HG02870 (cell line): ENCODE measurements at regions not wholly inside any gene's neighbourhood (a gene's known extent, or its start where the extent isn't known, plus 50 kb on each side); places are given as distances from the start of the nearest gene placed in this dataset.

Experiments used
- ATAC-seq: cut with Tn5 transposase; IDR thresholded peaks from one replicate; pipeline ENCODE4 v1.9.1; 2021; ENCODE audit warnings: mild to moderate bottlenecking, moderate library complexity; ENCODE audit not compliant: unreplicated experiment

DNA sequence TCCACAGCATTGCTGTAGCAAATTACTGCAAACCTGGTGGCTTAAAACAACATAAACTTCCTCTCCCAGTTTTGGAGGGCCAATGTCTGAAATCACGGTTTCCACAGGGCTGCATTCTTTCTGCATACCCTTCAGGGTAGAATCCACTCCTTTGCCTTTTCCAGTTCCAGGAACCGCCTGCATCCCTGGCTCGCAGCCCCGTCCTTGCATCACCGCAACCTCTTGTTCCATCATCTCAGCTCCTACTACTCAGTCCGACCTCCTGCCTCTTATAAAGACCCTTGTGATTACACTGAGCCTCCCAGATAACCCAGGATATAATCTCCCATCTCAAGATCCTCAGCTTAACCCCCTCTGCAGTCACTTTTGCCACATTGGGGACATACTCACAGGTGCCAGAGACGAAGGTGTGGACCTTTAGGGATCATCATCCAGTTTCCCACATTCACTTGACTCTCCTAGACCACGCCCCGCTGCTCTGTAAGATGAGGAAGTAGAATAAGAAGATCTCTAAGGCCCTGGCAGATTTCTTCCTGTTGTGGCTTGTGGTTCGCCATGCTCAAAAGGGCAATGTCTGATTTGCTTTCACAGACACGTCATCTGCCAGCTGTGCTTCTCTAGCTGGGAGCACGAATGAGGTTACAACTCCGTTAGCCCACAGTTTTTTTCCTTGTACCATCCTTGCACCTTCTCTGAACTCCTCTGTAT lies 103.6 kb upstream of the AGAP1 start:
- no peak for ATAC-seq

DNA sequence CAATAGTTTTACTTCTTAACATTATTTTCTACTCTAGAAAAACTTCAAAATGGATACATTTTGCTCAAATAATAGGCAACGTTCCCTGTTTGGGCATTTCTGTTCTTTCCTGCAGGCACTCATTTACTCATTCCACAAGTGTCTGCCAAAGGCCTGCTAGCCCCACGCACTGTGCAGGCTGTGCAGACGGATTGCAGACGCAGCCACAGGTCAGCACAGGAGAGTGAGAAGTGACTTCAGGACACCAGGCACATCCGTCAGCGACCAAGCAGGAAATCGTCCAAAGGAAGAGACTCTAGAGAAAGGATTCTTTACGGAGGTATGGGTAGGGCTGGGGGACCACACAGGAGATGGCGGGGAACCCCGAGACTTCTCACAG lies 103.0 kb upstream of the AGAP1 start:
- ATAC-seq = no peak

DNA sequence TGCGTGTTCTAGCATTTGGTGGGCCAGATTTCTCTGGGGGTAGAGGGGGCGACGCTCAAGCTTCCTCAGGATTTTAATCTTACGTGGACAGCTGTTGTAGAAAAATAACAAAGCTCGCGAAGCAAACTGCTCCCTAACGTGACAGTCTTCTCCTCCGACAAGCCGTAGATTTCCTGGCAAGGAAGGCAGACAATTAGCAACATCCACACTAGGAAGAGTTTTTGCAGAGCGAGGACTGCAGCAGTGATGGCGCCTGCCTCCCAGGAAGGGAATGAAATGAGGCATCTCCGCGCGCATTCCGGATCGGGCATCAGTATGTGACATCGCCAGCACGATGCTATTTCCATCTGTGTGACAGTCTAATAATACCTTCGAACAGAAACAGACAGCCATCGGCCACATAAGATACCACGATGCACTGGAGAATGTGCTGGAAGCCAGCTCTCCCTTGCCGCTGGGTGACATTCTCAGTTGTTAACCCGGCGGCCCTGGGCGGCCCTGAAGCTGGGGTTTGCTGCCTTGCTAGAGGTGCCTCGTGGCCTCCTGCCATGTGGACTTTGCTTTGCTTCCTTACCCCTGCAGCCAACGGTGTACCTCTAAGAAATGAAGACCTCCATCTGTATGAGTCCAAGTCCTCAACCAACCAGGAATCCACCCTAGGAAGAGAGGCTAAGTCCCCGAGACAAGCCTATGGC lies 101.8 kb upstream of the AGAP1 start:
- no peak for ATAC-seq

DNA sequence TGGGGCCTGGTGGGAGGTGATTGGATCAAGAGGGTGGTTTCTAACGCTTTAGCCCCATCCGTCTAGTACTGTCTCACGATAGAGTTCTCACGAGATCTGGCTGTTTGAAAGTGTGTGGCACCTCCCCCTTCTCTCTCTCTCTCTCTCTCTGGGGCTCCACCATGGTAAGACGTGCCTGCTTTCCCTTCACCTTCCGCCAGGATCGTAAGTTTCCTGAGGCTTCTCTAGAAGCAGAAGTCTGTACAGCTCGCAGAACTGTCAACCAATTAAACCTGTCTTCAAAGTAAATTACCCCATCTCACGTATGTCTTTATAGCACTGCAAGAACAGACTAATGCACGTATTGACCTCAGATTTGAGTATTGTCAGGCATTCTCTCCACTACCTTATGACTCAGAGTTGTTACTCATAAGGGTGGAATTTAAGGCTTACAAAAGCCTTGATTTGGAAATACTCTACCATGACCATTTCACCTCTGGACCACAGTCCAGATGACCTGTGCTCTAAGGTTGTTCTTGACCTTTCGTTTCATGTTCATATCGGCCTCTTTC lies 99.5 kb upstream of the AGAP1 start:
- no peak for ATAC-seq

DNA sequence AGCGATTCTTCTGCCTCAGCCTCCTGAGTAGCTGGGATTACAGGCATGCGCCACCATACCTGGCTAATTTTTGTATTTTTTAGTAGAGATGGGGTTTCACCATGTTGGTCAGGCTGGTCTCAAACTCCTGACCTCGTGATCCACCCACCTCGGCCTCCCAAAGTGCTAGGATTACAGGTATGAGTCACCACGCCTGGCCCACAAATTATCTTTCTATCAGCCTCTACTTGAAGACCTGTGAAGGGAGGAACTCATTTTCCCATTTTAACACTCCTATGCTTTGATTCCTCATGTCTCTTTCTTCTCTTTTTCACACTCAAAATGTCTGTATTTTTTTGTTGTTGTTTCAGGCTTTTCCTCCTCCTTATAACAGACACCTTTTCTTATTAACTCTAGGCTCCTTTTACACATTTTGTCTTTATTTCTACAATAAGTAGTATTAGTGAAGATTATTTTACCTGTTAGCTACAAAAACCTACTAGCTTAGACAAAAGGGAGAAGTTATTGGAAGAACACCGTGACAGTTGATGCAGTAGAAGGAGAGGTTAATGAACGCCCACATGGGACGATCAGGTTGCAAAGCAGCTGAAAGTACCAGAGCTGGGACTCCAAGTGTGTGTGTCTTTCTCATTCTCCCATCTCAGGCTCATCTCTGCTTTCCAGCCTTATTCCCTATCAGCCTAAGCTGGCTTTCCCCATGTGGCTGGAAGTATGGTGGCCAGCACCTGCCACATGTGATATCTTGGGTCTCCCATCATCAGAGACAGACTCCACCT lies 97.6 kb upstream of the AGAP1 start:
- no peak for ATAC-seq

DNA sequence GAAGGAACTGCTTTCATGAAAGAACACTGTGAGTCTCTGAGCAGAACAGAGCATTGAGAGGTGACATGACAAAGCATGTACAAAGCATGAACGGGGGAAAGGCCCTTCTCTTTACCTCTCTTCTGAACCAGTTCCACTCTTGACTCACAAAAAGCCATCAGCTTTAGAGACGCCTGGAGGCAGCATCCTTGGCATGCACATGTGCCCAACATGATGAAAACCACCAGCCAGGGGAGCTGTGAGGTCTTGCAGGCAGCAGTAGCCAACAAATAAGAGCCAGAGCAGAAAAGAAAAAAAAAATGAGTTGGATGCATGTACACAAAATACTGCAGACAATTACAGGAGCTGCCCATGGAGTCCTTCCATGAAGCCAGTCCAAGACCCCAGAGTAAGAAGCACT lies 95.5 kb upstream of the AGAP1 start:
- ATAC-seq = no peak

DNA sequence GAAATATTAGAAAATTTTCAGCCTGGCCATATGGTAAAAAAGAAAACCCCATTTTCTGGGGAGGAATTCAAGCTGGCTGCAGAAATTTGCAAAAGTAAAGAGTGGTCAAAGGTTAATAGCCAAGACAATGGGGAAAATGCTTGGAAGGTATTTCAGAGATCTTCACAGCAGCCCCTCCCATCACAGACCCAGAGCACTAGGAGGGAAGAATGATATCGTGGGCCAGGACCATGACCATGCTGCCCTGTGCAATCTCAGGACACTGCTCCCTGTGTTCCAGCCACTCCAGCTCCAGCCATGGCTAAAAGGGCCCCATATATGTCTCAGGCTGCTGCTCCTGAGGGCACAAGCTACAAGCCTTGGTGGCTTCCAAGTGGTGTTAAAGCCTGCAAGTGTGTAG lies 93.9 kb upstream of the AGAP1 start:
- ATAC-seq = no peak

DNA sequence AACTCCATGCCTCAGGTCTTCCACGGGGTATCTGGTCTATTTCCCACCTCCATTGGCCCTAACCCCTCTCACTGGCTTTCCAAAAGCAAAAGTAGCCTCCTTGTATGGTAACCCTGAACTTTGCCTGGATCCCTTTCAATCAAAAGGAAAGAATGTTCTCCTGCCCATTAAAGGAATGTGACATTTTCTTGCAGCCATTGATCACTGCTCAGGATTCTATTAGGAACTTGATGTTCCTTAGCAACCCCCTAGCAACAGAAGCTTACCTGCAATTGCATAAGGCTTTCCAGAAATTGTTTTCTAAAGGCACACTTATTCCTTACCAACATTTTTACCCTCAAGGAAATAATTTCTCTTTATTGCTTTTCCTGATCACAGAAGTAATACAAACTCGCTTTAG lies 91.4 kb upstream of the AGAP1 start:
- no peak for ATAC-seq

DNA sequence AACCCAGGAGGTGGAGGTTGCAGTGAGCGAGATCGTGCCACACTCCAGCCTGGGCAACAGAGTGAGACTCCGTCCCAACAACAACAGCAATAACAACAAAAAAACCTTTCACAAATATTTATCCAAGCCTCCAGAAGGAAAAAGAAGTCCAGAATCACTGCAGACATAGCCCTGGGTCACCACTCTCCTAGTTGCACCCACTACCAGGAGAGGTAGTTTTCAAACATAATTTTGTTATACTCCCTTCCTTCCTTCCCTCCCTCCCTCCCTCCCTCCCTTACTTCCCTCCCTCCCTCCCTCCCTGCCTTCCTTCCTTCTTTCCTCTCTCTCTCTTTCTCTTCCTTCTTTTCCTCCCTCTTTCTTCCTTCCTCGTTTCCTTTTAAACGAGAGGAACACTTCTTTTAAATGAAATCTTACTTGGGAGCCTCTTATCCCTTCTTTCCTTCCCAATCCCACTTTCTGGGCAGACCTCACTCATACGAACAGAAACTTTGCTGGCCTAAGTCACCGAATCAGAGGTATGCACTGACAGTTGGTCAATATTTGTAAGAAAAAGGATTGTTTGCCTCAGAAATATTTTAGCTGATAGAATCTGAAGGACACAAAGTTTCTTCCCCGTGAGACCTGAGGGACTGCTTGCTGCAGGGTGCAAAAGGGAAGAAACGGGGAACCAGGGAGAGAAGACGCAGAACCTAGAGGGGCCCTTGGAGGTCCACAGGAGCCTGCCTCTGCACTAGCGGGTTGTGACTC lies 88.1 kb upstream of the AGAP1 start:
- no peak for ATAC-seq

DNA sequence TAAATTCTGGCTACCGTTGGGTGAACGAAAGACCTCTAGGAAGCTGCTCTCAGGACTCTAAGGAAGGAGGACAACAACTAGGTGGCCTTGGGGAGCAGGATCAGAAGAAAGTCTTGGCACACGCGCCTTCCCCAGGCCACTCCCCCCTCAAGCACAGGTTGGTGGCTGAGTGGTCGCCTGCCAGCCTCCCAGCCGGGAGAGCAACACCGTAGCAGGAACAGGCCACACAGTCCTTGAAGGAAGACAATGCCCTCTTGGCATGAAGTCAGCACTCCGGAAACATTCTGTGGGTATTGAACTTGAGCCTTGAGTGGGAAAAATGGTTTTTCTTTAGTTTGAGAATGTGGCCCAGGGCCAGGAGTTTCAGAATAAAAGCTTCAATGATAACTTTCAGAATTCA lies 87.4 kb upstream of the AGAP1 start:
- ATAC-seq = no peak

DNA sequence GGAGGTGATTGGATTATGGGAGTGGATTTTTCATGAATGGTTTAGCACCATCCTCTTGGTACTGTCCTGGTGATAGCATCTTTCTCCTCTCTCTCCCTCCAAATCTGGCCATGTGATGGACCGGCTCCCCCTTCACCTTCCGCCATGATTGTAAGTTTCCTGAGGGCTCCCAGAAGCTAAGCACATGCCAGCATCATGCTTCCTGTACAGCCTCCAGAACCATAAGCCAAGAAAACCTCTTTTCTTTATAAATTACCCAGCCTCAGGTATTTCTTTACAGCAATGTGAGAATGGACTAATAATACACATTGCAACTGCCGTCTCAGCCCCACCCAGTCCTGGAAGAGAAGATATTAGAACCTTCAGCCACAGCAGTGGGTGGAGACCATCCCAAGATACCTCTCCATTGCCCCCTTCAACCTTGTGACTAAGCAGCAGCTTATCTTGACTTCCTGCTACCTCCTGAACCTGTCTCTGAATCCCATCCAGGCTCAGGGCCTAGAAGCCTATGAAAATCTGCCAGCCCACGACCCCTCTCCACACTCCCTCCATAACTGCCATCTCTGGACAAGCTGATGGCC lies 81.8 kb upstream of the AGAP1 start:
- no peak for ATAC-seq

DNA sequence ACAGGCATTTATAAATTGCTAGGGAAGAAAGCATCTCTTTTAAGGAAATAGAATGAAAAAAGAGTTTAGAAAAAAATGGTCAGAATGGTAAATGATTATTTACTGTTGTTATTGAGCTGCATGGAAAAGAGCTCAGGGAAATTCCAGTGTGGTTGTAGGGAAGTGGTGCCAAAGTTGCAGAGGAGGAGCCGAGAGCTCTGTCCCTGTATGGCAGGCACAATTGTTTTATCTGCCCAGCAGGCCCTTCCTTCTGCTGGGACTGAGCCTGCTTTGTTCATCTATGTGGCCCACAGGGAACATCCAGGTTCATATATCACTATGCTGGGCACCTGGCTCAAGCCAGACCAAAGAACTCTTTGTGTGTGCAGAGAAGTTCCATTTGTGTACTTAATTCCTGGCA lies 80.8 kb upstream of the AGAP1 start:
- no peak for ATAC-seq

DNA sequence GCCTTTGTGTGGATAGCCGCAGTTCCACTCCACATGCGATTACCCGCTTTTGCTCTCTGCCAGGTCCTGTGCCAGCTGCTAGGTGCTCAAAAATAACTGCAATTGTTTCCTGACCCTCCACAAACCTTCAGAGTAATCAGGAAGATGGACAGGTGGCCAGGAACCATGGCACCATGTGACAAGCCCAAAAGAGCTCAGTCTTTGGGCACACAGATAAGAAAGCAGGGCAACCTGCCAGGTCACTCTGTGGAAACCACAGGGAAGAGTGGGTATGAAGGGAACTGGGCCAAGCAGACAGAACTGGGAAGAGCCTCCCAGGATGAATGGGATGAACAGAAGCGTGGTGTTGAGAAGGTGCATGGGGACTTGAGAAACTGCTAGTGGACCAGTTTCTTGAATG lies 79.4 kb upstream of the AGAP1 start:
- ATAC-seq = no peak

DNA sequence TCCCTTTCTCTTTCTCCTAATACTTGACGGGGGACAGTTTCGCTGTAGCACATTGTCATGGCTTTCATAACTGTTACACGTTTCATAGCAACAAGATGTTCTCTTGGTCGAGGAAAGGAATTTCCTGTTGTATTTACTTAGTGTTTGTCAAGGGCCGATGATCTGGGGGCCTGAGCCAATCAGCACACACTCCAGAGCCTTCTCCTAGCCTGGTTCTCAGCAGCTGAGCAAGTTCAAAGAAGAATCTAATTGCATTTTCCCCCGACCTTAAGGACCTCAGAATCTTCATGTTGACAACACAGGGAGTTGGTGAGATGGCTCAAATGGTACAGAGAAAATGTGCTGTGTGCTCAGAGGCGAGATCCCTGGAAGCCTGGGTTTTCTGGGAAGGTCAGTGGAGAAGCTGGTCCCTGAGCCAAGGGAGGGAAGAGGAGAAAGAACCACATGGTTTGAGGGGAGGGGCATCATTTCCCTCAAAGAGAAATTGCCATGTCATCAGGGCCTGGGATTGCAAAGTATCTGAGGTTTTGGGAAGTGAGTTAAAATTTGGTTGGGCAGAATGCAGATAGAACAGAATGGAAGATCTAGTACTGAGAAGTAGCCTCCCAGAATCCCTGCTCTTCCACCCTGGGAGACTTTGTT lies 76.9 kb upstream of the AGAP1 start:
- no peak for ATAC-seq

DNA sequence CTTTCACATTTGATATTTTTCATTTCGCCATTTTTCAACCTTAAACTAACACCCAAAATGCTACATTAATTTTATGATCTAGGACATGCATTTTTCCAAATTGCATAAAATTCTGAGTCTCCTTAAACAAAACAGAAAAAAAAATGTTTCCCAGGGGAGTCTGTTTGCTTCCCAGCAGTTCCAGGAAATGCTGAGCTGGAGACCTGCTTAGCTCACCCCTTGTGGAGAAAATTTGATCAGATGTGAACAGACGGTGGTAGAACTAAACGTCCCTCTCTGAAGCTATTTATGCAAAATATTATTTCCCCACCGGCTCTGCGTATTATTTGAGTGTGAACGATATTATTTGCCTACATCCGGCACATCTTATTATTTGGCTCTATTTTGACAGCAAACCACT lies 74.9 kb upstream of the AGAP1 start:
- no peak for ATAC-seq

DNA sequence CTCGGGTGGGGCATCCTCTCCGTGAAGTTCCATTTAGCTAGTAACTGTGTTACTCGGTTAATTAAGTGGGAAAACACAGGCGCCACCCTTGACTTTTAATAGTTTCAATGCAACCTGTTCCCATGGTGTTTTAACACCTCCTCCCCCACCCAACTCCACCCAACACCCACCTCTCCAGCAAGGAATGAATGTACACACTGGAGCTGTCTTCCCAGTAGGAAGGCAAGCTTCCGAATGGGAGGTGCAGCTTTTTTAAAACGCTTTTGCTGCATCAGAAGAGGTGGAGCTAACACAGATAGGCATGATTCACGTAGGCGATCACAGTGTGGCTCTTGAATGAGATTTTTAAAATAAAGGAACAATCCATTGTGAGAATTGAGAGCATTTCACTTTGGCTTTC lies 73.8 kb upstream of the AGAP1 start:
- no peak for ATAC-seq

DNA sequence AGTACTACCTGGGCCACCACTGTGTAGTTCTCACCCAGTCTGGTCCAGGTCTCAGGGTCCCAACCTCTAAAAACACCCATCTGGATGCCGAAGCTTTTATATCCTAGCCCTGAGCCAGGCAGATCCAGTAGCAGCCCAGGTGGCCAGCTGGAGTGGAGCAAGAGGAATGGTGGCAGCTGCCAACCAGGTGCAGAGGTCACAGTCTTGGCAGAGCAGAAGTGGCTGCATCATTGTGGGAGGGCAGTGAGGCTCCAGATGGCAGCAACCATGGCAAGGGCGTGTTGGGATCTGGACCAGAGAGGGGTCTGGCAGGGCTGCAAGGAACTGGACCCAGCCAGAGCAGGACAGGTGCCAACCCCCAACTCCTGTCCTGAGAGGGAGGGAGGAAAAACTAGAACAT lies 72.2 kb upstream of the AGAP1 start:
- ATAC-seq = no peak

DNA sequence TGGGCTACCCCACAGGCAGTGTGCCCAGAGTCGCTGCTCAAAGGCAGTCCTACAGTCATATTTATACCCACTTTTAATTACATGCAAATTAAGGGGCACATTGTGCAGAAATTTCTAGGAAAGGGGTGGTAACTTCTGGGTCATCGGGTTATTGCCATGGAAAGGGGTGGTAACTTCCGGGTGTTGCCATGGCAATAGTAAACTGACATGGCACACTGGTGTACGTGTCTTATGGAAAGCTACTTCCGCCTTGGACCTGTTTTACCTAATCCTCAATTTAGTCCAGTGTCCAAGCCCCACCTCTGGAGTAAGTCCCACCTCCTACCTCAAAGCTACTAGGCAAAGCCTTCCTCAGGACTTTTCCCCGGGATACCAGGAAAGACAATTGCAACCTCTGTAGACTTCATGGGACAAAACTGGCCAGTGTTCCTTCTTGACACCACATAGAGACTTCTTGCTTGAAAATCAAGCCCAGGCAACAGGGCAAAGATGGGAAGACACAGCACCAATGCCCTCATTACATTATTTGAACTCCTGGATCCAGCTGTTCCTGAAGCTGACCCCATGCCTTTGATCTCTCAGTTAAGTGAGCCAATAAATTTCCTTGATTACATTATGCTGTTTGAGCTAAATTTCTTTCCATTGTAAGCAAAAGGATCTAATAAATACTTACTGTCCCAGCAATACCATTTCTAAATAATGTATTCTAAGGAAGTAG lies 63.3 kb upstream of the AGAP1 start:
- ATAC-seq = no peak

DNA sequence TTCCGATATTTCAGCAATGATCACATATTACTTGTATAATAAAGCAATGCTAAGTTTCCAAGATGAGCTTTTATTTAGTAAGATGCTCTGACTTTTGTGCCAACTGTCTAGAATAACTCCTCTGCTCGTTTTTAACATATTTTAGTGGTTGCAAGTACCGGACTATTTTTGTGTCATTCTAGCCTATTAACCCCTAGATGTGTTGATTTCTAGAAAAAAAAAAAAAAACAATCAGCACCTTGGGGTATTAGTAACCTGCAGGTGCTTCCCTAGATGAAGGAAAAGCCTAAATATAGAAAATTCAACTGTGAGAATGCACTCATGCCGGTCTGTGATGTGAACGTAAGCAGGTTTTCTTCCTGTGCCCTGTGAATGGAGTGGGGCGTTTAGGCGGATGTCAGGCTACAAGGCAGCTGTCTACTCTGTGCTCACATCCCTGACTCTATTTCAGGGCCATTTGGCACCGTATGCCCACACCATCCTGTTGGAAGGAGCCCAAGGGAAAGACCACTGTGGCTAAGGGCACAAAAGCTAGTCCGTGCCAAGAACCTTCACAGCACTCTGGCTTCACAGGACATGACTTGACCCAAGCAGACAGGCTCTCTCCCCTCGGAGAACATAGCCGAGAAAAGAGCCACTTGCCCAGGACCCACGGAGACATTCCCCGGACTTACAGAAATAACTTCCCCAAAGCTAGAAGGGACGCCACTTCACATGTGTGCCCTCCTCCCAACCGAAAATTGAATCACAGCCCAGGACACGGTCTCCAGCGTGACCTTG lies 60.9 kb upstream of the AGAP1 start:
- ATAC-seq = no peak
